Activated CD4-positive, alpha-beta T cell treated with anti-CD3 and anti-CD28 coated beads, Interleukin-10, Interleukin-2, amounts not matched to agents 100 ng/mL and 50 ng/mL, durations not matched to agents 16 hours and 8 hours (primary cell): ENCODE measurements at regions not wholly inside any gene's neighbourhood (a gene's known extent, or its start where the extent isn't known, plus 50 kb on each side); places are given as distances from the start of the nearest gene placed in this dataset.
A peak's percentile ranks its signal among the peaks of the same experiment; 100 is the strongest.
"Not testable (repeated sequence)": the region's sequence is repeated elsewhere in the genome, so short reads cannot be mapped to it uniquely, and the experiment has no call there.

Experiments used
- DNase-seq: peaks from one replicate; pipeline ENCODE4 v3.0.0-alpha.2; 2020

- DNase-seq = no peak
Observed at GRCh38 chr15:81813215-81813614, 232.6 kb downstream of the MEX3B start.

GRCh38 chr15:81812456-81812855 lies 233.4 kb downstream of the MEX3B start:
- no peak for DNase-seq

GRCh38 chr15:81811736-81812135 lies 234.1 kb downstream of the MEX3B start:
- DNase-seq = no peak

- DNase-seq = peak; percentile 14
Observed at GRCh38 chr15:81809543-81809942, 236.3 kb downstream of the MEX3B start.

GRCh38 chr15:81807806-81808205 lies 238.0 kb downstream of the MEX3B start:
- DNase-seq = no peak

- no peak for DNase-seq
Observed at GRCh38 chr15:81807186-81807585, 238.6 kb downstream of the MEX3B start.

- no peak for DNase-seq
Observed at GRCh38 chr15:81795899-81796298, 249.9 kb downstream of the MEX3B start.

- DNase-seq = no peak
Observed at GRCh38 chr15:81792646-81793045, 253.2 kb downstream of the MEX3B start.

GRCh38 chr15:81791322-81791721 lies 254.5 kb downstream of the MEX3B start:
- DNase-seq = not testable (repeated sequence)

GRCh38 chr15:81789403-81789802 lies 256.4 kb downstream of the MEX3B start:
- no peak for DNase-seq

- DNase-seq = no peak
Observed at GRCh38 chr15:81786776-81787175, 259.0 kb downstream of the MEX3B start.

GRCh38 chr15:81785679-81786078 lies 260.1 kb downstream of the MEX3B start:
- no peak for DNase-seq

- DNase-seq = no peak
Observed at GRCh38 chr15:81785181-81785580, 260.6 kb downstream of the MEX3B start.

GRCh38 chr15:81784751-81785150 lies 261.1 kb downstream of the MEX3B start:
- DNase-seq = no peak

- no peak for DNase-seq
Observed at GRCh38 chr15:81783586-81783985, 262.2 kb downstream of the MEX3B start.

GRCh38 chr15:81783076-81783475 lies 262.7 kb downstream of the MEX3B start:
- DNase-seq = no peak

- DNase-seq = no peak
Observed at GRCh38 chr15:81781395-81781794, 264.4 kb downstream of the MEX3B start.

GRCh38 chr15:81780966-81781365 lies 264.9 kb downstream of the MEX3B start:
- DNase-seq = no peak

- no peak for DNase-seq
Observed at GRCh38 chr15:81779181-81779580, 266.6 kb downstream of the MEX3B start.

- DNase-seq = no peak
Observed at GRCh38 chr15:81777546-81777945, 268.3 kb downstream of the MEX3B start.

- DNase-seq = no peak
Observed at GRCh38 chr15:81776976-81777375, 268.8 kb downstream of the MEX3B start.

- DNase-seq = not testable (repeated sequence)
Observed at GRCh38 chr15:81775779-81776178, 270.0 kb downstream of the MEX3B start.

- DNase-seq = no peak
Observed at GRCh38 chr15:81774309-81774708, 271.5 kb downstream of the MEX3B start.

GRCh38 chr15:81768773-81769172 lies 277.0 kb downstream of the MEX3B start:
- DNase-seq = no peak

GRCh38 chr15:81766829-81767475 lies 278.9 kb downstream of the MEX3B start:
- DNase-seq = no peak
